Thymus (tissue), 11 donors: ENCODE measurements at regions not wholly inside any gene's neighbourhood (a gene's known extent, or its start where the extent isn't known, plus 50 kb on each side); places are given as distances from the start of the nearest gene placed in this dataset.

Source experiments
- DNase-seq, 9 donors: peaks; one replicate each; pipeline ENCODE4 v3.0.0-alpha.2; 2013; ENCODE audit warnings: low spot score in 9 of 9, low read depth in 6 of 9, missing footprints in 1 of 9
- H3K27ac ChIP-seq, 2 donors: one replicate each; pipeline ENCODE4 v1.5.1; 2013; ENCODE audit warnings: control low read depth in 1 of 2, low read depth in 1 of 2, low read length in 1 of 2, mild to moderate bottlenecking in 1 of 2, moderate library complexity in 1 of 2
- H3K27me3 ChIP-seq, 2 donors: one replicate each; pipeline ENCODE4 v1.5.1; 2013; ENCODE audit warnings: low read length in 1 of 2; ENCODE audit not compliant: control insufficient read depth in 2 of 2, insufficient read depth in 1 of 2
- H3K36me3 ChIP-seq, 2 donors: one replicate each; pipeline ENCODE4 v1.5.1; 2013; ENCODE audit warnings: low read length in 1 of 2, mild to moderate bottlenecking in 1 of 2, moderate library complexity in 1 of 2; ENCODE audit not compliant: control insufficient read depth in 2 of 2, insufficient read depth in 2 of 2
- H3K4me1 ChIP-seq, 2 donors: one replicate each; pipeline ENCODE4 v1.5.1; 2013; ENCODE audit warnings: low read length in 2 of 2; ENCODE audit not compliant: control insufficient read depth in 2 of 2, insufficient read depth in 2 of 2
- H3K4me3 ChIP-seq, 2 donors: one replicate each; pipeline ENCODE4 v1.5.1; 2013; ENCODE audit warnings: low read length in 2 of 2, control low read depth in 1 of 2, mild to moderate bottlenecking in 1 of 2
- H3K9me3 ChIP-seq, 2 donors: one replicate each; pipeline ENCODE4 v1.5.1; 2013; ENCODE audit warnings: low read length in 1 of 2, mild to moderate bottlenecking in 1 of 2; ENCODE audit not compliant: control insufficient read depth in 2 of 2, insufficient read depth in 1 of 2
- WGBS: extraction: QIAGEN DNeasy Blood & Tissue Kit; methylation state at CpG from one replicate; pipeline ENCODE4 v1.1.7; 2013; 5-methylcytosine and 5-hydroxymethylcytosine counted together
- donor health status: healthy.

DNA sequence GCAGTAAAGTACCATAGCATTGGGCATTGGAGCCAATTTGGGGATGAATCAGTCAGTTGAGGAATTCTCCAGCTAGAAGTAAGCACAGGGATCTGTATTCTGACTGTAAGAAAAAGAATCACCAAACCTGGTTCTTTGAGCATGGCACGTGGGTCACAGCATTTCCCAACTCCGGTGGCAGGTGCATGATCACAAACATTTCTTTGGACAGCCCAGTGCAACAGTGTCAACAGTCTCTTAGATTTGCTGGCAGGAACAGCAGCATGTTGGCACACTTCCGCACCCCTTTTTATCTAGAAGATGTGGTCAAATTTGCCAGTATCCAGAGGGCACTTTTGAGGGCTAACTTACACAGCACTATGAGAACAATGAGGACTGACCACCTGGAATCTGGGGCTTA lies 437.5 kb upstream of the GHITM start:
- H3K27ac ChIP-seq = no peak overlapping the region
- H3K27me3 ChIP-seq = no peaks in the 10 kb centered on the region
- DNase-seq = no peak
- no peaks in the 10 kb centered on the region for H3K4me1 ChIP-seq
- no peaks in the 10 kb centered on the region for H3K36me3 ChIP-seq
- 96% methylated on average over 3 of the region's 3 CpGs for WGBS
- no peak overlapping the region for H3K4me3 ChIP-seq
- no peaks in the 10 kb centered on the region for H3K9me3 ChIP-seq

DNA sequence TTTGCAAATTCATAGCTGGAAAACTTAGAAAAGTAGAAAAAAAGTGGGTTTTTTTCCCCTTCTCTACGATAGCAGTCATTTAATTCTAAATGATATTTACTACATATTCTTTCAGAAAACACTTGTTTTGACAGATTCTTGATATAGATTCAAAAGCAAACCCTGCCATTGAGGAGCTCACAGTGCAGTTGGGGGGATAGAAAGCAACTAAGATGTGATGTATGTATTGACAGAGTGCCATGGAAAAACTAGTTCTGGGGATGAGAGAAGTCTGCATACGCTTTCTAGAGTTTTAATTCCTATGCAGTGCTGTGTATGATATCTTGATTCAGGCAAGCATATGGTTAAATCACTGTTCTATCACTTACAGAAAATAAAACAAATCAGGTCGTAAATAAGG lies 436.6 kb upstream of the GHITM start:
- Histone ChIP-seq H3K4me1 (no peaks in the 10 kb centered on the region), H3K4me3 (no peak overlapping the region), H3K36me3 (no peaks in the 10 kb centered on the region), H3K27me3 (no peaks in the 10 kb centered on the region), H3K27ac (no peak overlapping the region), H3K9me3 (no peaks in the 10 kb centered on the region)
- 89% methylated on average over 3 of the region's 3 CpGs for WGBS
- no peak for DNase-seq

DNA sequence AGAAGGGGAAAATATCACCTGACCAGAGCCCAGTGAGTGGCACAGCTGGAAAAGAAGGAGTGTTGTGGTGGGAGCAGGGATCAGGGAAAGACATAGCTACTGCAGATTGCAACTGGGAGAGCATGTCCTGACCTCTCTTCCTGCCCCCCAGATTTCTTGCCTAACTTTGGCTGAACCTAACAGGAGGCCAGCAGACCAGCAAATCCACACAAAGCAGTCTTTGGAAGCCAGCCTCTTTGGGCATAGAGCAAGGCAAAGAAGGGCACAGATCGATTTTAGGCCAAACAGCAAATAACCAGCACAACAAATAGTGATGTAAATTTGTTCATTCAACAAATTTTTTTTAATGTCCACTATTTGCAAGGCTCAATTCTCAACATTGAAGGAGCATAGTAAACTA lies 433.2 kb upstream of the GHITM start:
- no peak overlapping the region for H3K4me3 ChIP-seq
- no peaks in the 10 kb centered on the region for H3K9me3 ChIP-seq
- no peaks in the 10 kb centered on the region for H3K36me3 ChIP-seq
- H3K27me3 ChIP-seq = no peaks in the 10 kb centered on the region
- WGBS = 75% methylated on average over 1 of the region's 1 CpG
- no peak overlapping the region for H3K27ac ChIP-seq
- DNase-seq = no peak
- H3K4me1 ChIP-seq = no peaks in the 10 kb centered on the region

DNA sequence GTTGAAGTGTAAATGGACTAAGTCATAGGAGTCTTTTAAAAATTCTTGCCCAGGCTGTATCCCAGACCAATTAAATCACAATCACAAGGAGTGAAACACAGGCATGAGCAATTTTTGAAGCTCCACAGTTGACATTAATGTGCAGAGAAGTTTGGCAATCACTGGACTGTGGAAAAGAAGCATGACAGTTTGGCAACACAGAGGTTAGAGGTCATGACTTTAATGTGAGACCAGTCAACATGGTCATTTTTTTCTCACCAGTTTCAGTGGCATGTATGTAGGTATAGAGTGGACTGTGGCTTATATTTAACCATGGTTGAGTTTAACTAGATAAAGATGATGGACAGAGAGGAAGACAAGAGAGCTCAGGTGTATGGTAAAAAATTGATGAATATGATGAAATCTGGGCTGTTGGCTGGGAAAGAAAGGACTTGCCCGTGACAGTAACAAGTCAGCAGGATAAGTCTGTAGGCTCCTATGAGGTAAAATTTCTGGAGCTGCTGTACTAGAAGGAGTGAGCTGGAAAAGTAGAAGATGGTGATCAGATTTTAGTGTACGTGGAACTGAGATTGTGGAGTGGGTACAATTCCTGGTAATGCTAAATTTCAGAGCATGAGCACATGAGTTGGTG lies 432.2 kb upstream of the GHITM start:
- Histone ChIP-seq H3K27me3 (no peaks in the 10 kb centered on the region), H3K4me3 (no peak overlapping the region), H3K9me3 (no peaks in the 10 kb centered on the region), H3K4me1 (no peaks in the 10 kb centered on the region), H3K36me3 (no peaks in the 10 kb centered on the region), H3K27ac (no peak overlapping the region)
- no peak for DNase-seq
- 87% methylated on average over 2 of the region's 2 CpGs for WGBS

DNA sequence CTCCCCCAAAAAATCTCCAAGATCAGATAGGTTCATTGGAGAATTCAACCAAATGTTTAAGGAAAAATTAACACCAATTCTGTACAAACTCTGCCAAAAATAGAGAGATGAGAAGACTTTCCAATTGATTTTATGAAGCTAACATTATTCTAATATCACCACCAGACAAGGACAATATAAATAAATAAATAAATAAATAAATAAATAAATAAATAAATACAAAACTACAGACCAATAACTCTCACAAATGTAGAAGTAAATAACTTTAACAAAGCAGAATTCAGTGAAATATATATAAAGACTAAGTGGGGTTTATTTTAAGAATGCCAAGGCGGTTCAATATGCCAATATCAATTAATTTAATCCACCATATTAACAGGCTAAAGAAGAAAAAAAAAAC lies 425.9 kb upstream of the GHITM start:
- DNase-seq = no peak
- WGBS = 94% methylated on average over 1 of the region's 1 CpG
- Histone ChIP-seq H3K27me3 (no peaks in the 10 kb centered on the region), H3K27ac (no peak overlapping the region), H3K4me1 (no peaks in the 10 kb centered on the region), H3K4me3 (no peak overlapping the region), H3K9me3 (no peaks in the 10 kb centered on the region), H3K36me3 (no peaks in the 10 kb centered on the region)

DNA sequence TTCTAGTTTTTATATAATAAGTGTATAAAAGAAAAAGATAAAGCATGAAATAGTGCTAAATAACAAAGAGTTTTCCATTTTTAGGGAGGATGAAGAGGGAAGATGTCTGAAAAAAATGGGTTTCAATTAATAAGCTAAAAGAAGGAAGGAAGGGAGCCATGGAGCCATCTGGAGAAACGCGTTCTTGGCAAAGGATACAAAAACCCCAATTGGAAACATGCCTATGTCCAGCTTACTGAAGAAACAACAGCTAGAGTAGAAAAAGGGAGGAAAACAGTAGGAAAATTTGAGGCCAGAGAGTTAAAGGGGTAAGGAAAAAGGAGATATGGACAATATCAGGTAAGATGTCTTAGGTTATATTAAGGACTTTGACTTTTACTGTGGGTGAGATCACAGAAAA lies 416.2 kb upstream of the GHITM start:
- no peaks in the 10 kb centered on the region for H3K4me1 ChIP-seq
- H3K4me3 ChIP-seq = no peak overlapping the region
- H3K27me3 ChIP-seq = no peaks in the 10 kb centered on the region
- H3K36me3 ChIP-seq = no peaks in the 10 kb centered on the region
- peaks cover 0 to 4% of the 10 kb centered on the region in 2 donors for H3K9me3 ChIP-seq
- DNase-seq = no peak
- no peak overlapping the region for H3K27ac ChIP-seq
- WGBS = 92% methylated on average over 2 of the region's 2 CpGs

DNA sequence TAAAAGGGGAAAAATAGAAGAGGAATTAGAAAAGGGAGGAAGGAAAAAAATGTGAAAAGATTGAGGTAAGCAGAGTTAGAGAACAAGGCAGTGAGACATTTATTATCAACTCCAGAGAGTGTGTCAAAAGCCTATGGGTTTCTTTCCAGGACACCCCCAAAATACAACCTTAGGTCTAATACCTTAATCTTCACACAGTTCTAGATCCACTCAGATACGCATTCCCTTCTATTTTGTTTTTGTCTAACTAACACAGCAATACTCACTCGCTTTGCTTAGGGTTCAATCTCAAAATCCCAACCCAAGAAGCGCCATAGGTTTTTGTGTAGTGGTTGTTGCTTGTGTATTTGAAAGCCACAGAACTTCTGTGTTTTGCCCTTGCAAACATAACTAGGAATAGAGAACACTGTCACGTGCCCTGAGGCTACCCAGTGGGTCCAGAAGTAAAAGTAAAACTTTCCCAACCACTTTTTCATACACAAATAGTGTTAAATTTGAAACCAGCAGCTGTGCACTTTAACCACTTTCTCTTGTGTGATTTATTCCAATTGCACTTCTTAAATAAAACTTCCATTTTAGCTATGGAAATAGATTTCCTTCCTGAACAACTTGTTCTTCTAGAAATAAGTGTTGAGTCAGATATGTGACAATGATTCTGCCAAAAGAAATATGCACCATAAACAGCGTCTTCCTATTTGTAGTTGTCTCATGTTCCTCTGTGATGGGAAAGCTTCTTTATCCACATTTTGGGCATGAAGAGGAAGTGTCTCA lies 414.7 kb upstream of the GHITM start:
- WGBS = 83% methylated on average over 5 of the region's 5 CpGs
- Histone ChIP-seq H3K4me1 (no peaks in the 10 kb centered on the region), H3K27ac (no peak overlapping the region), H3K36me3 (no peaks in the 10 kb centered on the region), H3K9me3 (peaks cover 0 to 4% of the 10 kb centered on the region in 2 donors), H3K27me3 (no peaks in the 10 kb centered on the region), H3K4me3 (no peak overlapping the region)
- no peak for DNase-seq

DNA sequence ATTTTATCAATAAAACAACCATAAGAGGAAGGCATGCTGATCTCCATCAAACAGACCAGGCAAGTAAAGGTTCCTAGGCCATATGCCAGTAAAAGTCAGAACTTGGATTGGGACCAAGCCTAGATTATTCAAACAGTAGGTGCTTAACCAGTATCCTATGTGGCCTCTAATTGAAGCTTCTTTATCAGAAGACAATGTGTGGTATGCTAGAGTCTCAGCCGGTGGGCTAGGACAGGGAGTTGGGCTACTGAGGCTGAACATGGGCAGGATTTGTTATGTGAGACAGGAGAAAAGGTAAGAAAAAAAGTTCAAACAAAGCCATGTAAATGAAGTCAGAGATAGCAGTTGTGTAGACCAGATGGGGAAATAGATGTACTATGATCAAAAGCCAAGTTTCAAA lies 413.7 kb upstream of the GHITM start:
- Histone ChIP-seq H3K27me3 (no peaks in the 10 kb centered on the region), H3K4me3 (no peak overlapping the region), H3K4me1 (no peaks in the 10 kb centered on the region), H3K9me3 (peaks cover 0 to 4% of the 10 kb centered on the region in 2 donors), H3K36me3 (no peaks in the 10 kb centered on the region), H3K27ac (no peak overlapping the region)
- WGBS = 92% methylated on average over 1 of the region's 1 CpG
- DNase-seq = no peak

DNA sequence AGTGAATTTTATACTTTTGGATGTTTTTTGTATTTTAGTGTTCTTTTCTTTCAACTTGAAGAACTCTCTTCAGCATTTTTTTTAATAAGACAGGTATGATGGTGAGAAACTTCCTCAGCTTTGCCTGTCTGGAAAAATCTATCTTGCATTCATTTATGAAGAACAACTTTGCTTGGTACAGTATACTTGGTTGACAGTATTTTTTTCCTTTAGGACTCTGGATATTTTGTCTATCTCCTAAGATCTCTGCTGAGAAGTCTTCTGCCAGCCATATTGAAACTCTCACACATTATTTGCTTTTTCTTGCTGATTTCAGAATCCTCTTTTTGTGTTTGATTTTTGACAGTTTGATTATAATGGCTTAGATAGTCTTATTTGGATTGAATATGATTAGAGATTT lies 405.0 kb upstream of the GHITM start:
- H3K4me1 ChIP-seq = no peaks in the 10 kb centered on the region
- H3K4me3 ChIP-seq = no peak overlapping the region
- peaks cover 0 to 5% of the 10 kb centered on the region in 2 donors for H3K9me3 ChIP-seq
- H3K27ac ChIP-seq = no peak overlapping the region
- H3K27me3 ChIP-seq = no peaks in the 10 kb centered on the region
- no peaks in the 10 kb centered on the region for H3K36me3 ChIP-seq
- no peak for DNase-seq
